Mammary epithelial cell (primary cell): ENCODE measurements at regions not wholly inside any gene's neighbourhood (a gene's known extent, or its start where the extent isn't known, plus 50 kb on each side); places are given as distances from the start of the nearest gene placed in this dataset.

Experiments used
- CTCF ChIP-seq, 2 donors: IDR thresholded peaks in 1 of 2; conservative IDR thresholded peaks in 1 of 2; 2 replicates each; pipeline ENCODE4 v1.5.1; 2011 to 2012; ENCODE audit warnings: inconsistent platforms in 2 of 2, low read length in 2 of 2, mild to moderate bottlenecking in 2 of 2, control low read depth in 1 of 2, low read depth in 1 of 2; ENCODE audit not compliant: insufficient read depth in 1 of 2; ENCODE audit errors: extremely low read depth in 1 of 2
- EZH2 ChIP-seq: IDR thresholded peaks from 2 replicates; pipeline ENCODE4 v1.6.1; 2012; ENCODE audit warnings: low read length, inconsistent platforms, borderline replicate concordance

GRCh38 chr6:19450651-19451050 is 386.5 kb upstream of the ID4 start:
- TF ChIP-seq CTCF (conservative IDR thresholded peaks at IDR 0.05 in 1 of 2, IDR thresholded peaks at IDR 0.05 in 1 of 2; ENCODE audit: extremely low read depth in 1 of 2, insufficient read depth in 1 of 2, low read depth in 1 of 2, low read length in 2 of 2) (no peak), EZH2 (no peak)
